Activated CD8-positive, alpha-beta memory T cell treated with anti-CD3 and anti-CD28 coated beads, Interleukin-2, amount 10 ng/mL, durations not matched to agents 7 days and 5 days (primary cell): ENCODE measurements at regions not wholly inside any gene's neighbourhood (a gene's known extent, or its start where the extent isn't known, plus 50 kb on each side); places are given as distances from the start of the nearest gene placed in this dataset.
"Not testable (repeated sequence)": the region's sequence is repeated elsewhere in the genome, so short reads cannot be mapped to it uniquely, and the experiment has no call there.

Source experiments
- ATAC-seq: fragments of 150-1000 bp; cut with Tn5 transposase; one replicate; pipeline ENCODE4 v1.10.0; 2021; ENCODE audit warnings: moderate library complexity
- CTCF ChIA-PET: fragments of 350-600 bp; sonication (Branson Sonifier 250); formaldehyde crosslinking; loops from one replicate; lab custom pipeline; 2021; ENCODE audit warnings: antibody characterized with exemption; lab: Charles Lee
- DNase-seq: peaks from one replicate; pipeline ENCODE4 v3.0.0-alpha.2; 2020
- H3K27ac Mint-ChIP-seq: one replicate; pipeline ENCODE4 v1.8.0; 2021; ENCODE audit warnings: mild to moderate bottlenecking, mixed read lengths
- H3K27me3 Mint-ChIP-seq: one replicate; pipeline ENCODE4 v1.8.0; 2021; ENCODE audit warnings: mixed read lengths
- H3K36me3 Mint-ChIP-seq: one replicate; pipeline ENCODE4 v1.8.0; 2021; ENCODE audit warnings: mild to moderate bottlenecking, mixed read lengths
- H3K4me1 Mint-ChIP-seq: one replicate; pipeline ENCODE4 v1.8.0; 2021; ENCODE audit warnings: mixed read lengths
- H3K4me3 Mint-ChIP-seq: one replicate; pipeline ENCODE4 v1.8.0; 2021; ENCODE audit warnings: mild to moderate bottlenecking, moderate library complexity, mixed read lengths
- H3K9me3 Mint-ChIP-seq: one replicate; pipeline ENCODE4 v1.8.0; 2022; ENCODE audit warnings: low read depth, mixed read lengths

- no peaks in the 10 kb centered on the region for H3K9me3 Mint-ChIP-seq
- H3K27ac Mint-ChIP-seq: no peak overlapping the region
- no peak for ATAC-seq
- H3K27me3 Mint-ChIP-seq: peaks cover 25% of the 10 kb centered on the region
- DNase-seq: no peak
- H3K36me3 Mint-ChIP-seq: no peaks in the 10 kb centered on the region
- CTCF ChIA-PET: interaction anchor here (0.8 to 1.7 kb wide), 3 partner anchors 9 to 139 kb away, joined by 3 to 6 read pairs (median 3); no protein-coding TSS in a partner anchor
- H3K4me3 Mint-ChIP-seq: no peak overlapping the region
- H3K4me1 Mint-ChIP-seq: peaks cover 9% of the 10 kb centered on the region
These were observed 85.7 kb upstream of the XYLT1 start for GRCh38 chr16:17556276-17557052.

DNA sequence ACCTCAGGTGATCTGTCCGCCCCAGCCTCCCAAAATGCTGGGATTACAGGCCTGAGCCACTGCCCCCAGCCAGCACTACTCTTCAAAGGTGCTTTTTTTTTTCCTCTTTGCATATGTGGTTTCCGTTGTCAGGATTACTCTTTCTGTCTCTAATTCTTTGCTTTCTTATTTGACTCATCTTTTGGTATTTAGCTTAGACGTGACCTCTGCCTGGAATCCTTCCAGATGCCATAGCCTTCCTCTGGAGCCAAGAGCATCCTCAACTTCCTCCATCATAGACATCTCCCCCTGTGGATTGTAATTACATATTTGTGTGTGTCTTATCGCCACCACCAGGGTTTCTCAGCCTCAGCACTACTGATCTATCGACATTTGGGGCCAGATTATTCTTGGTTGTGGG is 84.4 kb upstream of the XYLT1 start:
- no peak for DNase-seq
- Mint-ChIP-seq H3K27me3 (peaks cover 23% of the 10 kb centered on the region), H3K36me3 (no peaks in the 10 kb centered on the region), H3K4me3 (no peak overlapping the region), H3K4me1 (peaks cover 9% of the 10 kb centered on the region), H3K9me3 (no peaks in the 10 kb centered on the region), H3K27ac (no peak overlapping the region)
- no peak for ATAC-seq
- CTCF ChIA-PET: interaction anchor here (1.1 kb wide), 1 partner anchor 24 kb away, joined by 4 read pairs; no protein-coding TSS in a partner anchor

GRCh38 chr16:17552351-17552750 is 81.6 kb upstream of the XYLT1 start:
- H3K4me1 Mint-ChIP-seq: peaks cover 12% of the 10 kb centered on the region

DNA sequence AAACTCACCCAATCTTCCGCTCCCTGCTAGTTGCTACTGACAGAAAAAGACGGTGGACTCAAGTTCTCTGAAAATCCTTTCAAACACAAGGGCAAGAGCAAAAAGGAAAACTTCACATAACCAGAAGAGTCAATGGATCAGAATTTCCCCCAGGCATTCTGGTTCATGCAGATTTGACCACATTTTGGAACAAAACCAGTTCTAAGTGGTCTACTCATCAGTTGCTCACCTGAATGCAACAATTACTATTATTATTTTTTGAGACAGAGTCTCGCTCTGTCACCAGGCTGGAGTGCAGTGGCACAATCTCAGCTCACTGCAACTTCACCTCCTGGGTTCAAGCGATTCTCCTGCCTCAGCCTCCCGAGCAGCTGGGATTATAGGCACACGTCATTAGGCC is 80.9 kb upstream of the XYLT1 start:
- DNase-seq, ATAC-seq, H3K36me3 Mint-ChIP-seq, CTCF ChIA-PET, H3K4me3 Mint-ChIP-seq, H3K27ac Mint-ChIP-seq, H3K4me1 Mint-ChIP-seq, H3K9me3 Mint-ChIP-seq: not testable (repeated sequence)
- H3K27me3 Mint-ChIP-seq: peaks cover 11% of the 10 kb centered on the region

More at GRCh38 chr16:17552351-17552750, 81.6 kb upstream of the XYLT1 start:
- H3K27me3 Mint-ChIP-seq: peaks cover 11% of the 10 kb centered on the region
- DNase-seq: no peak
- H3K9me3 Mint-ChIP-seq: no peaks in the 10 kb centered on the region
- ATAC-seq: no peak
- H3K27ac Mint-ChIP-seq: no peak overlapping the region
- no peaks in the 10 kb centered on the region for H3K36me3 Mint-ChIP-seq
- H3K4me3 Mint-ChIP-seq: no peak overlapping the region
- CTCF ChIA-PET: interaction anchor here (1.0 kb wide), 1 partner anchor 26 kb away, joined by 3 read pairs; no protein-coding TSS in a partner anchor

DNA sequence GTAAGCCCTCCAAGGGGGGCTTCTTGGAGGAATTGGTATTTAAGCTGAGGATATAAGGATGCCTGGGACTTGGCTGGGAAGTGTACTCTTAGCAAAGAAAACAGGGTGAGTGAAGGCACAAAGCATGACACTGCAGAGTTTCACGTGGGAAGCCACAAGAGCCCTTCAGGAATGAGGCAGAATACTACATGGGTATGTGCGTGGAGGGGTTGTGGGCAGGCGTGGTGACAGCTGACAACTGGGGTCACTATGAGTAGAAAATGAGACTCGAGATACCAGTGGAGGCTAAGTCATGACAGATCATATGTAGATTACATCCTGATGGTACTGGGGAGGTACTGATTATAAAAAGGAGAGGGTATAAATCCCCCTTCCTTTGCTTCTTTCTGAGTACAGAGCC is 78.1 kb upstream of the XYLT1 start:
- no peaks in the 10 kb centered on the region for H3K9me3 Mint-ChIP-seq
- CTCF ChIA-PET: interaction anchor here (2.9 kb wide), 1 partner anchor 30 kb away, joined by 10 read pairs; no protein-coding TSS in a partner anchor
- no peaks in the 10 kb centered on the region for H3K36me3 Mint-ChIP-seq
- ATAC-seq (no peak), DNase-seq (no peak)
- peaks cover 7% of the 10 kb centered on the region for H3K27me3 Mint-ChIP-seq
- no peak overlapping the region for H3K4me3 Mint-ChIP-seq
- H3K27ac Mint-ChIP-seq: no peak overlapping the region
- peaks cover 3% of the 10 kb centered on the region for H3K4me1 Mint-ChIP-seq

DNA sequence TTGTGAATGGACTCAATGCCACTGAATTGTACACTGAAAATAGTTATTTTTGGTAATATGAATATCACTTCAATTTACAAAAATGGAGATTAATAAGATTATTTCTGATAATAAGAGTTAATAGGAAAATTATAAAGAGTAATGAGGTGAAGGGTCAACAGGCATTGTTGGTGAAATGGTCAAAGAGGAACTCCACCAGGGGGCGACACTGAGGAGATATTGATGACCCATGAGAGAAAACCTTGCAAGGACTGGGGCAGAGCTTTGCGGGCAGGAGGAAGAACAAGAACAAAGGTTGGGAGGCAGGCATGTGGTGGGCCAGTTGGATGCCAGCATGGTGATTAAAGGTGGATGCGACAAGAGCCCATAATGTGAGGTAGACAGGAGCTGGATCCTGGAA is 74.0 kb upstream of the XYLT1 start:
- Mint-ChIP-seq H3K4me1 (peaks cover 3% of the 10 kb centered on the region), H3K36me3 (no peaks in the 10 kb centered on the region), H3K27me3 (peaks cover 3% of the 10 kb centered on the region)

DNA sequence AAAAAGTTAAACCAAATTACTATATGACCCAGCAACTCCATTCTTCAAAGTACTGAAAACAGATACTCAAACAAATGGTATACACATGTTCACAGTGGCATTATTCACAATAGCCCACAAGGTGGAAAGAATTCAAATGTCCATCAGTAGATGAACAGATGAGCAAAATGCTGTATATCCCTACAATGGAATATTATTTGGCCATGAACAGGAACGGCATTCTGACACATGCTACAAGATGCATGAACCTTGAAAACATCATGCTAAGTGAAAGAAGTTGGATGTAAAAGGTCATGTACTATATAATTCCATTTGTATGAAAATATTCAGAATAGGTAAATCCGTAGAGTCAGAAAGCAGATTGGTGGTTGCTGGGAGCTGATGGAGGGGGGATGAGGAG is 73.5 kb upstream of the XYLT1 start:
- no peaks in the 10 kb centered on the region for H3K36me3 Mint-ChIP-seq
- CTCF ChIA-PET: interaction anchor here (1.3 kb wide), 1 partner anchor 35 kb away, joined by 5 read pairs; no protein-coding TSS in a partner anchor
- no peak for DNase-seq
- H3K4me1 Mint-ChIP-seq: peaks cover 3% of the 10 kb centered on the region
- no peaks in the 10 kb centered on the region for H3K9me3 Mint-ChIP-seq
- H3K27ac Mint-ChIP-seq: no peak overlapping the region
- H3K27me3 Mint-ChIP-seq: peaks cover 3% of the 10 kb centered on the region
- no peak overlapping the region for H3K4me3 Mint-ChIP-seq
- no peak for ATAC-seq

More for the DNA sequence above, 74.0 kb upstream of the XYLT1 start:
- CTCF ChIA-PET: interaction anchor here (1.3 kb wide), 1 partner anchor 34 kb away, joined by 5 read pairs; no protein-coding TSS in a partner anchor
- ATAC-seq: no peak
- no peaks in the 10 kb centered on the region for H3K9me3 Mint-ChIP-seq
- no peak overlapping the region for H3K4me3 Mint-ChIP-seq
- no peak overlapping the region for H3K27ac Mint-ChIP-seq
- DNase-seq: no peak

DNA sequence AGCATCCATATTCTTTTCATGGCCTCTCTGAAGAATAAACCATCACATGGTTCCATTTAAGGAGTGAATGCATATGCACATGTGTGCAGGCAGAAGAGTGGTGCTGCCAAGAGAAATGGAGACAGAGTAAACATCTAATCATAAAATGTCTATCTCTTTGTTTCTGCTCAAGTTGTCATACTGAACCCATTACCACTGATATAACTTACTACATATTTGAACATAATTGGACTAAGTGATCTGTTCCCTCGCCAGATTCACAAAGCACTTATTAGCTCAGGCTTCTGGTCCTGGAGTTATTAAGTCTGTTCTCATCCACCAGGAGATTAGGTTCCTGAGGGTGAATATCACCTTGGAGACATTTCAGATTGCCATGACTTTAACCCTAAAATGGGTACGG is 72.3 kb upstream of the XYLT1 start:
- H3K27me3 Mint-ChIP-seq: peaks cover 5% of the 10 kb centered on the region
- H3K9me3 Mint-ChIP-seq: no peaks in the 10 kb centered on the region
- H3K4me1 Mint-ChIP-seq: no peaks in the 10 kb centered on the region
- H3K36me3 Mint-ChIP-seq: no peaks in the 10 kb centered on the region
- H3K4me3 Mint-ChIP-seq: no peak overlapping the region
- no peak overlapping the region for H3K27ac Mint-ChIP-seq
- ATAC-seq (no peak), DNase-seq (no peak)
- CTCF ChIA-PET: no interaction called here

DNA sequence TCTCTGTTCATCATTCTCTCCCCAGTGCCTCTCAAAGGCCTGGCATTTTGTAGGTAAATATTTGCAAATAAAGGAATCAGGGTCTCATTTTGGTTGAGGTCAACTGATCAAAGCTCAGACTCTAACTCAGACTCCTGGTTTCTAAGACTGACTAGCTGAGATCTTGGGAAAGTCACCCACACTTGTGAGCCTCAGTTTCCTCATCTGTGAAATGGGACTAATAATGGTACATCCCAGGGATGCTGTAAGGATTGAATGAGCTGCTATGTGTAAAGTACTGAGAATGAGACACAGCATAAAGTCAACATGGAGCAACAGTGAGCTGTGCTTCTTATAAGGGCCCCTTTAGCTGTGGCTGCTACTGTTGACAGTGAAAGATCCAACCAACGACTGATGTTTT is 70.6 kb upstream of the XYLT1 start:
- Mint-ChIP-seq H3K9me3 (no peaks in the 10 kb centered on the region), H3K4me3 (no peak overlapping the region), H3K4me1 (no peaks in the 10 kb centered on the region), H3K36me3 (no peaks in the 10 kb centered on the region), H3K27ac (no peak overlapping the region), H3K27me3 (peaks cover 8% of the 10 kb centered on the region)
- ATAC-seq (no peak), DNase-seq (no peak)
- CTCF ChIA-PET: no interaction called here

GRCh38 chr16:17538927-17539326 is 68.2 kb upstream of the XYLT1 start:
- DNase-seq: no peak
- Mint-ChIP-seq H3K27ac (no peak overlapping the region), H3K4me3 (no peak overlapping the region), H3K4me1 (no peaks in the 10 kb centered on the region), H3K27me3 (peaks cover 13% of the 10 kb centered on the region), H3K9me3 (no peaks in the 10 kb centered on the region), H3K36me3 (no peaks in the 10 kb centered on the region)
- CTCF ChIA-PET: no interaction called here
- no peak for ATAC-seq

GRCh38 chr16:17532338-17532995 is 61.7 kb upstream of the XYLT1 start:
- peaks cover 4% of the 10 kb centered on the region for H3K27me3 Mint-ChIP-seq
- CTCF ChIA-PET: no interaction called here
- H3K27ac Mint-ChIP-seq: peak overlapping the region; percentile 1
- peaks cover 17% of the 10 kb centered on the region for H3K4me1 Mint-ChIP-seq
- no peak overlapping the region for H3K4me3 Mint-ChIP-seq
- ATAC-seq: no peak
- DNase-seq: no peak
- peaks cover 4% of the 10 kb centered on the region for H3K36me3 Mint-ChIP-seq
- H3K9me3 Mint-ChIP-seq: no peaks in the 10 kb centered on the region

DNA sequence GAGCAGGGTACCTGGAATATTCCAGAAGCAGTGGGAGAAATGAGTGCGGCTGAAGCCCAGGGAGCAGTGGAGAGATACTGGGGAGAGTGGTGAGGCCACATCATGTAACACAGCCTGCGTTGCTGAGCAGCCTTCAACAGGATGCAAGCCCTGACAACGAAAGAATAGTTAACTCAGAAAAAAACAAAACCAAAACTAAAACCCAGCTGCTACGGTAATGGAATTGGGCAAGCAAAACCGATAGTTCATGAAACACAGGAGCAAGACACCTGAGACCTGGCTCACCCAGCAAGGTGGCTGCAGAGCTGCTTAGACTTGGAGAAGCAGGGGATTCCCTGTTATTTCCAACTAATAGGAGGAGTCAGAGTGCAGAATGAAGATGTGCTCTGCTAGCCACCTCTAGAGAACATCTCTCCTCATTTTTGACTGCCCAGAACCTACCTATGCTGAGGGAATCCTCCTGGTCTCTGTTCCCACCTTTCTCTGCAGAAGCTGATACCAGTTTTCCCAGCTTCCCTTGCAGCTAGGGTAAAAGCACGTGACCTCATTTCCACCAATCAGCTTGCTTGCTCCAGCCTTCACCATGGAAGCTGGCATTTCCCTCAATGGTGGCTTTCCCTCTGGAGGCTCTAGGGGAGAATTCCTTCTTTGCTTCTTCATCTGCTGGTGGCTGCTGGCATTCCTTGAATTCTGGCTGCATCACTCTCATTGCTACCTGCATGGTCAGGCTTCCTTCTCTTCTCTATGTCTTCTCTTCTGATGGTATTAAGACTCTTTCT is 59.4 kb upstream of the XYLT1 start:
- Mint-ChIP-seq H3K36me3 (peaks cover 4% of the 10 kb centered on the region), H3K27ac (peak overlapping the region; percentile 83), H3K27me3 (no peaks in the 10 kb centered on the region), H3K9me3 (no peaks in the 10 kb centered on the region), H3K4me3 (peak overlapping the region; percentile 80), H3K4me1 (peaks cover 20% of the 10 kb centered on the region)
- DNase-seq (peak; percentile 69), ATAC-seq (peak; percentile 97)
- CTCF ChIA-PET: interaction anchor here (0.8 to 1.7 kb wide), 3 partner anchors 37 to 501 kb away, joined by 3 to 6 read pairs (median 4); no protein-coding TSS in a partner anchor
